CD4-positive, alpha-beta T cell treated with Interleukin-2 at 100 ng/mL for 4 hours (primary cell): ENCODE measurements at regions not wholly inside any gene's neighbourhood (a gene's known extent, or its start where the extent isn't known, plus 50 kb on each side); places are given as distances from the start of the nearest gene placed in this dataset.
"Not testable (repeated sequence)": the region's sequence is repeated elsewhere in the genome, so short reads cannot be mapped to it uniquely, and the experiment has no call there.

ENCODE experiments used
- DNase-seq: peaks from one replicate; pipeline ENCODE4 v3.0.0-alpha.2; 2020; ENCODE audit warnings: low spot score

DNA sequence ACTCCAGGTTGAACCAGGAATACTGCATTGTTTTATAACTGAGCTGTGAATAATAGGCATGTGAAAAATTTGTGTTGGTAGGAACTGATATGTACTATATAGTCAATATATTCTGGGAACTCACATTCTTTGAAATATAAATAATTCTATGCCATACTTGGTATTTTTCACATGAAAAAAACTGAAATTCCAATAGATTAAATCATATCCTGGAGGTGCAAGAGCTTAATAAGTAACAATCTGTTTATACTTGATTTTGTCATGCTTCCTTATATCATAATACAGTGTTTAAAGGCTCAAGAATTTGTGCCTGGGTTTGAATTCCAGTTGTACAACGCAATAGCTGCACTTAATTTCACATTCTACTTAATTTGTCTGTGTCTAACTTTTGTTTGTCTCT lies 387.0 kb downstream of the USP25 start:
- DNase-seq = no peak

DNA sequence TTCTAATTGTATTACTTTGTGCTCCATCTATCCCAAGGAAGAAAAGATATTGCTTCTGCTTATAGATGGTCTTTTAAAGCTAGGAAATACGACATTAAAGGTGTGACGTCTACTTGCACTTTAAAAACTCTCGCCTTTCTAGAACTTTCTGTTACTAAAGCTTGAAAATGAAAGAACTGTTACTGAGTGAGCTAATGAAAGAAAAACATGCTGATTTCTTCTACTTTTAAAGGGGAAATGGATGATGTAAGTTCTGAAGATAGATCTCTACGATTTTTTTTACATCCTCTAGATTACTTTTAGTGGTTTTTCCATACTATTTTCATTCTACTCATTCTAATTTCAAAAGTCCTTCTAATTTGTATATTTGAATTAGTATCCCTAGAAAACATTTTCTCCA lies 387.5 kb downstream of the USP25 start:
- no peak for DNase-seq

DNA sequence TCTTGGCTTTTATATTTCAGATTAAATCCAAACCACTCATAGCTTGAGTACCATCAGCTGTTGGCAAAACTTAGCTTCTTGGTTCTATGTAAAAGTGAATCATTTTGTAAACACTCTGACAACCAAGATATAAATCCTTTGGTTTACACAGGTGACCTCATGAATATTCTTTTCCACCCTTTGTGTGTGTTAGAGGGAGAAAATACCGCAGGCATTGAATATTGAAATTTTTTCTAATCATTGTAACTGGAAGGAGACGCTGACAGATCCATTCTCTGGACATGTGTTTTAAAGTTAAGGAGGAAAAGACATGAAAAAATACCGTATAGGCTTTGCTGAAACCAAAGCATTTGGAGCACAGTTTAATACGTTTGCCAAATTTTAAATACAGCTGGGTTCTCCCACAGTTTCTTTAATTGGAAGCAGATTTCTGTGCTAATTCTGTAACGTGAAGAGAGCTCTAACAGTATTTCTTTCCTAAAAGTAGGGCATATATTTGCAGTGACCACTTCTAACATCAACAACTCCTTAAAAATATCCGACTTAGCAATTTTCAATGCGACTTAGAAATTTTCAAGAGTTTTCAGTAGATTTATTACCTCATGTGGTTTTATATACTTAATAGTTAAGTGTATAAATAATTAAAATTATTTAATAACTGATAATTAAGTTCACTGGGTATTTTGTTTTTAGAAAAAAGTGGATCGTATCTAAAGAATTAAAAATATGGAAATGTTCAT lies 388.2 kb downstream of the USP25 start:
- DNase-seq = no peak

DNA sequence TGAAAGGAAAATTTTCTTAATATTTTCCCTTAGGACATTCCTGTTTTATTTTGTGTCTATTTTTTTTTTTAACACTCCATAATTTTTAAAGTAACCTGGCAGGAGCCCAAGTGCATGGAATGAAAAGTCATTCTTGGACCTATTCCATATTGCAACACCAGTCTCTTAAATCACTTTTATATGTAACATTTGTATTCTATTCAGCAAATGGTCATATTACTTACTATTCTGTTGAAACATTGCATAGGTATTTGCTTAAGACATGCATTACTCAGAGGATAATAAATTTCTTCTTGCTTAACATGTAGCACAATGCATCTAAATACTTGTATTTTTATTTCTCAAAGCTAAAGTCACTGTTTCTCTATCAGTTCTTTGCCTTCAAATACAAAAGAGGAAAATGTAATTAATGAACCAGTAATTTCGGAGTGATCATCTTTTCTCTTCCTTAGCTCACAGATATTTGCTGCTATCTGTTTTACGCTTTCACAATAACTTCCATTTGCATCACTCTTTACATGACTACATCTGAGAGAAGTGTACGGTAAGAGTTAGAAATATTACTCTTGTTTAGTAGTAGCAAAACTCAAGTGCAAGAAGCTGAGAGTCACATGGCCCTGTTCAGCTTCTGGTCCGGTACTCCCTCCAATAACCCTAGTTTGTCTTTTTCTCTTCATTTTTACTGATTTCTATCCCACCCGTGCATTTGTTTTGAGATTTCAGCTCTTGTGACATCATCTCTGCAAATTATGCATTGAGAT lies 394.8 kb downstream of the USP25 start:
- DNase-seq = no peak

DNA sequence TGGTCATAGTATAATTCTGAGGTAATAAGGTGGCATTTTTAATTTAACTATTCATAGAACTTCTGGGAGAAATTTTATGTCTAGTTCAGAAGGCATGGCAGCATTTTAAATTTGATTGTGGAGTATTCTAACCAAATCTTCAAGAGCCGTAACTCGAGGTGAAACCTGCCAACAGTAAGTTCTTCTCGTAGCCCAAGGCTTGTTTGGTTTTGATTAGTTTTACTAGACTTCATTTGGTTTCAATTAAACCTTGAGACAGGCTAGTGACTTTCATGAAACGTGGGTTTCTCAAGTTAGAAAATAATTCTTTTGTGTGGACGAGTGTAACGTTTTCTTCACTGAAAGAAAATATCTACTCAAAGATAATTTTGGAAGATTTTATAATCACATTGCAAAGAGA lies 395.5 kb downstream of the USP25 start:
- no peak for DNase-seq

DNA sequence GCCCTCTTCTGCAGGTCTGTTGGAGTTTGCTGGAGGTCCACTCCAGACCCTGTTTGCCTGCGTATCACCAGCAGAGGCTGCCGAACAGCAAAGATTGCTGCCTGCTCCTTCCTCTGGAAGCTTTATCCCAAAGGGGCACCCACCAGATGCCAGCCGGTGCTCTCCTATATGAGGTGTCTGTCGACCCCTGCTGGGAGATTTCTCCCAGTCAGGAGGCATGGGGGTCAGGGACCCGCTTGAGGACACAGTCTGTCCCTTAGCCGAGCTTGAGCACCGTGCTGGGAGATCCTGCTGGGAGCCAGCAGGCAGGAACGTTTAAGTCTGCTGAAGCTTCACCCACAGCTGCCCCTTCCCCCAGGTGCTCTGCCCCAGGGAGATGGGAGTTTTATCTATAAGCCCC lies 402.7 kb downstream of the USP25 start:
- DNase-seq = not testable (repeated sequence)

DNA sequence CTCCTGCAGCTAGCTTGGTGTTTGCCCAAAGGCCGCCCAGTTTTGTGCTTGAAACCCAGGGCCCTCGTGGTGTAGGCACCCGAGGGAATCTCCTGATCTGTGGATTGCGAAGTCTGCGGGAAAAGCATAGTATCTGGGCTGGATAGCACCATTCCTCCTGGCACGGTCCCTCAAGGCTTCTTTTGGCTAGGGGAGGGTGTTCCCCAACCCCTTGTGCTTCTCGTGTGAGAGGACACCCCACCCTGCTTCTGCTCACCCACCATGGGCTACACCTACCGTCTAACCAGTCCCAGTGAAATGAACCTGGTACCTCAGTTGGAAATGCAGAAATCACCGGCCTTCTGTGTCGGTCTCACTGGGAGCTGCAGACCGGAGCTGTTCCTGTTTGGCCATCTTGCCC lies 403.5 kb downstream of the USP25 start:
- no peak for DNase-seq

DNA sequence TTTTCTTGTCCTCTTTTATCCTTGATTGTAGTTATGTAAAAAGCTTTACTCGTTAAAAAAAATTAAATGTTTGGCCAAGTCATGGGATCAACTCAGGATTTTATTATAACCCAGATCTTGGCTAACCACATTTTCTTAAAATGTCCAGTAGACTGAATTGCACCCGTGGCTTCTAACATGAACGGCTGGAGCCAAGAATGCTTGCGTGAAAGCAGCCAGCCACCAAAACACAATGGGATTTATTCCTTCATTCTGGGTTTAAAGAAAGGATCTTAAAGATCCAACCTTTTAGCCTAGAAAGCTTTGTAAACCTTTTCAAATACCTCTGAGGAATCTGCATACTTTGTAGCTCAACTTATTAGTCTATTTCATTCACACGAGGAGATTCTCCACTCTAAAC lies 404.4 kb downstream of the USP25 start:
- DNase-seq = no peak

DNA sequence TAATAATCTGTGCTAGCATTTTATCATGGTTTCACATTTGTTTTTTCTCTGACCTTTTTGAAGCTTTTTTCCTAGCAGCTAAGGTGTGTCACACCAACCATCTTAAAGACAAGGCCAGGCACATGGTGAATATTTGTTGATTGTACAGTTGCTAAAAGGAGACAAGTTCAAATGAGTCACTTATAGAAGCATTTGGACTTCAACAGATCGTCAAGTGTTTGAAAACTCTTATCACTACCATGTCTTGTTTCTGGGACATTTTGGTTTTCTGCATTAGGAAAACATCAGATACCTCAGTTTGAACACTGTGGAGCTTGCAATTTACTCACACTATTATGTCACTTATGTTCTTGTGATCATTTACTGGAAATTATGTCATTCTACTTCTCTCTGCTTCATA lies 407.3 kb downstream of the USP25 start:
- DNase-seq = no peak

DNA sequence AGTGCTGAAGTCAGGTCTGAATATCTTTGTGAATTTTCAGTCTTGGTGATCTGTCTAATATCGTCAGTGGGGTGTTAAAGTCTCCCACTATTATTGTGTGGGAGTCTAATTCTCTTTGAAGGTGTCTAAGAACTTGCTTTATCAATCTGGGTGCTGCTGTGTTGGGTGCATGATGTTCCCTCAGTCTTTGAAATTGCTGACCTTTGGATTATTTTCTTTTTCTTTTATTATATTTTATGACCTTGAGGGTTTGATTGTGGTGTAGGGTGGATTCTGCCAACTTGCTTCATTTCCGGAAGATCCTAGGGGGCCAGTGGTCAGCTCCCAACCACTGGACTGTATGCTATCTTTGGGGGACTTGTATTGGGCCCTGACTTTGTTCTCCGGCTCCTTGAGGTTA lies 415.3 kb downstream of the USP25 start:
- no peak for DNase-seq

DNA sequence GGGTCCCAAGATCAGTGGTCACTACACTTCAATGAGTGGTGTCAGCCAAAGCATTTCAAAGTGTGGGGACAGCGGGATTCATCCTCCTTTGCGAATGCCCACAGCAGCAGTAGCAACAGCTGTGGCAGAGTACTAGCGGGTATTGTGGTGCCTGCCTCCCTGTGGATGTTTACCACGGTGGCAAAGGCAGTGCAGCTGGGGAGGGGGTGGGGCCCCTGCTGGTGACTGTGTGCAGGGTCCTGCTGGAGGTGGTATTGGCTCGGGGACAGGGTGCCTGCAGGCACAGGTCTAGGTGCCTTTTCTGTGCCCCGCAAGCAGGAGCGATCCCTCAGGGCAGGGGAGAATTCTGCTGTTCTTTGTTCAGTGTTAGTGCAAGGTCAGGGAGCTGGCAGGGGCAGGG lies 415.7 kb downstream of the USP25 start:
- no peak for DNase-seq

DNA sequence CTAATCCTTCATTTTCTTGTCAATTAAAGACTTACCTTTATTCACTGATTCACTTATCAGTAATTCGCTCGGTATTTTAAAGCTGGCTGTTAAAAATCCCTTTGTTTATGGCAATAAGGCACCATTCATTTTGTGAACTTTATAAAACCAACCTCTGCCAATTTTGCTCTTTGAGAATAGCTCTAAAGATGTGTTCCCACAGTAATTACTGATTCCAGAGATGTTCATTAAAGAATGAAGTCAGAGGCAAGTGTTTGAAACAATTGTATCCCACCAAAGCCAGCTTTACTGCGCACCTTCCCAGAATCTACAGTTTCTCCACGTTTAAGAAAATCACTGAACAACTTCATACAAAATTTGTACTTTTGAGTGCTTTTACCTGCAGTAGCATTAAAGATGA lies 424.5 kb downstream of the USP25 start:
- no peak for DNase-seq

DNA sequence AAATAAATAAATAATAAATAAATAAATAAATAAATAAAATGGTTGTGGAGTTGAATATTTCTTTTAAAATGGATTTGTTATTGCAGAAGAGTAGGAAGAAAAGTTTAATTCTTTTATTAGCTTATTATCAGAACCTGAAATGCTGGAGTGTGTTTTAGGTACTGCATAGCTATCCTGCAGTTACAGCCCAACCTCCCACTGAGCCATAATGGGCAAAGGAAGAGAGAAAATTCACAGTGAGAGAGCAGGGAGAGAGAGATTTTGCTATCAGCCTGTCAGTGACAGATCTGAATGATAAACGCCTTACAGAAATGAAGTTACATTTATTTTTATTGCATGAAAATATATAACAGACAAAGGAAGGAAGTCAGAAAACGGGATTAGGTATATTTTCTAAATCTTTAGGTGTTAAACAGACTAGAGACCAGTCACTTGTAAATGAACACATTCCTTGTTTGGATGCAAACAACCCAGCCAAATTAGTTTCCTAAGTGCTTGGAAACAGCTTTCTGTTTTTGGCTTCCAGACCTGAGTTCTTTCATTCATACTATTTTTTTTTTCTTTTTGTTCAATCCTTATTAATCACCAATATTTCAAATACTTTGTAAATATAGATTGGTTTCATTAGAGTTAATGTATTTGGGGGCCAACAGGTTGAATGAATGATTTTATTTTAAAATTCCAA lies 425.3 kb downstream of the USP25 start:
- DNase-seq = no peak

DNA sequence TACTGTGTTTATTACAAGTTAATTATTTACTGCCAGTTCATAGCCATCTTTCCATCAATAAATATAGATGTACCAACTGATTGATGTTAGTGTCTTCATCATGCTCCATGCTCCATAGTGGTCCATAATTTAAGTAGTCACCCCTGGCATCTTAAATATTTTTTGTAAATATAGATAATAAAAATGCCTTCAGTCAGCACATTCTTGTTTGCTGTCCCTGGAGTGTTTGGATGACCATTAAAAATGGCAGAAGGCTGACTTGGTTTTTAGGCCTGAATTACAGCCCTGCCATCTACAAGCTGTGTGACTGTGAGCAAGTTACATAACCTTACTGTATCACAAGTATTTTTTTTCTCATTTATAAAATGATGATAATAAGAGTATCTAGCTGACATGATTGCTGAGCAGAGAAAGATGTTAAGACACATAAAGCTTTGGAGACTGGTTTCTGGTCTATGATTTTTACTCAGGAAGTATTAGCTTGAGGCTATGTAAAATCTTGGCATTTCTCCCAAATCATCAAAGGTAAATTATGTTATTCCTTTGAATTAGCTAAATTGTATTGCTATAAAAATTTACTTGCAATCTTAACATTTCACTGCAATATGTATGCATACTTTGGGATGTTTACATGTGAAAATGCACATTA lies 427.2 kb downstream of the USP25 start:
- DNase-seq = no peak

DNA sequence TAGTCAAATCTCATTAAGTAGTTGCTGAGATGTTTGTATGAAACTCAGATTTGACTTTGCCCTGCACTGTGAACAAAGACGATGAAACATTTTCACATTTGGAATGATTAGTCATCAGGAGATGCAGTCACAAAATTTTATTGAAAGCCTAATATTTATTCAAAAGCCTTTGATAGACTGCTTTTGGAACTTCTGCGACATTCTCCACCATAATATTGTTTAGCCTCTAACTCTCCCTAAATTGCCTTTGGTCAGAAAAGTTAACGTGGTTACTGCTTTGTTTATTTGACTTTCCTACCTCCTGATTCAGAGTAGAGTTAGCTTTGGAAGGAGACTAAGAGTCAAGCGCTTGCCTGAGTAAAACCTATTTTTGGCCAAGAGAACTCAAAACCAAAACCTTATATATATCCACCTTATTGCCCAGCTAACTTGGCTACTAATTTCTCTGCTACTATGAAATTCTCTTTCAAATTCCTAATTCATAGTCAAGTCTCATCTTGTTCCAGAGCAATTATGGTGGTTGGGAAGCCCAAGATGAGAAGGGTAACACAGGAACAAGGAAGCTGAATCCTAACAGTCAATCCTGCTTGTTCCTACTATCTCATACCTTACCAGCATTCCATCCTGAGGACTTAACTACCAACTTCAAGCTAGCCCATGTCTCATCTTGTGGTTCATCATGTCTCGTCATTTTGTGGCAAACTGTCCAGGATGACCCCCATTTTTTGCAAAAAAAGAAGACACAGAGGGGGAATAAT lies 429.6 kb downstream of the USP25 start:
- no peak for DNase-seq

DNA sequence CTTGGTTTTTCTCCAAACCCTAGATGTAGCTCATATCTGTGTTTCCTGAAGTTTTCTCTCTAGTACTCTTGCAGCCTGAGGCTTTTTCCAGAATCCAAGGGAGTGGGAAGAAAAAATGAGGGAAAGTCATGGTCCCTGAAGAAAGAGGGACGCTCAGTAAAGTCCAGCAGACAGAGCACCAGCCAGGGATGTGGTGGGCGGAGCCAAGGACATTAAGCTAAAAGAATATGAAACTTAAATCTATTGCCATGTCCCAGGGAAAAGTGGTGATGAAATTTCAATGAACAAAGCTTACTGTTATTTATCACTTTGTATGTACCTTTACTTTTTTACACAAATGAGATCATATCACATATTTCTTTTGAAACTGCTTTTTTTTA lies 430.2 kb downstream of the USP25 start:
- no peak for DNase-seq

DNA sequence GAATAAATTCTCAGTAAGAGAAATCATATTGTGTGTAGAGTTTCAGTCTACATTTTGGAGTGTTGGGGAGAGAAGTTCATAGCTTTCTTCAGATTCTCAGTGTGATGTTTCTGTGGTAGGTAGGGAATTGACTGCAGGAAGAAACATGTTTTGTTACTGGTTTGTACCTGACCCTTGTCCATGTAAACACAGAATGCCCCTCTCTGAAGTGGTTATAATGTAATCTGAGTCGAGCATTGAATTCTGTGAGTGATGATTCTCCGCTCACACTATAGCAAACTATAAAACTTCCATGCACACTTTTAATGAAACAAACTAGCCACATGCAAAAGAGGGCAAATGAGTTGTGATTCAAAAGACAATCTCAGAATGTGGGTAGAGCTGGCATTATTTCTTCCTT lies 433.2 kb downstream of the USP25 start:
- no peak for DNase-seq

DNA sequence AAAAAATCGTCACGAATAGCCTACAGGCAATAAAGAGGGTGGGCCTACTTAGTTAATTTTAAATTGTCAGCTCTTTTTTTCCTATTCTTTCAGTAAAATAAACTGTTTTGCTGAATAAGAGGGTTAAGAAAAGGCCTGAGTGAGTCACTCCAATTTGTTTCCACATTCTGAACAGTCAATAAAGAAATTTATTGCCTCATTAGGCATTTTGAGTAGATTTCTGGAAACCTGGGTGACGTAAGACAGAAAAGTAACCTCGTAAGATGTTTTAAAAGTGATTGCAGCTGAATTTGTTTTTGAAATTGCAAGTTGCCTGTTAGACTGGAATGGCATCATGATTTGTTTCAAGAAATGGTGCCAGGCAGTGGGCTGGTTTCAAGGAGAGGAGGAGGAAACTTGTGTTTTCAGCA lies 439.3 kb downstream of the USP25 start:
- no peak for DNase-seq

DNA sequence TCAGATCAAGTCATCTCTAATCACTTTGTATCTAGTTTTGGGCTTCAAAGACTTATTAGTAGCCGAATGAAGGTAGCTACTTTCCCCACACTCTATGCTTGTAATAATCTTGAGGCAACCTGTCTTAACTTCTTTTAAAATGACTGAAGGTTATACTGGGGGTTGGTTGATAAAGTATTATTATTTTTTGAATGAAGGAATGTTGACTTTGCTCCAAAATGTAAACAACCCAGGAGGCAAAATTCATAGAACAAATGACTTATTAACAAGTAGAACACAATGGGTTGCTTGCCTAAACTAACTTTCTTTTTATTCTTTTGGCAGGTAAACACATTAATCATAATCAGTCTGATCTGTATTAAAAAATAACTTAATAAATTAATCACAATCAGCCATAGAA lies 440.0 kb downstream of the USP25 start:
- no peak for DNase-seq

DNA sequence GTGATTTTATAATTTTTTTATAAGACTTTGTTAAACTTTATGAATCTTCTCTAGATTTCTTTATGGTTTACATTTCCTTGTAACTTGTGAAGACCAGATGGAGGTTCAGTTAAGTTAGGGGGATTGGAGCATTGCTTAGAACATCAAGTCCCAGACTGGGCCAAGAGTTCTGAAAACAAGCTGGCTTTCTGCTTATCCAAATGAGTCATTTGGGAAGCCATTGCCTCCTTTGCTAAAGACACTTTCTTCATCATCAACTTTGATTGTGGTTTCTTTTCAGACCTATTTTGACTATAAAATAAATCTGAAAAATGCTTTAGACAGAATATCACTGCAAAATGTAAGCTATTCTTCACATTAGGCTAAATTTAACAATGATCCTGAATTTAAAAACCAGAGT lies 446.8 kb downstream of the USP25 start:
- DNase-seq = no peak

DNA sequence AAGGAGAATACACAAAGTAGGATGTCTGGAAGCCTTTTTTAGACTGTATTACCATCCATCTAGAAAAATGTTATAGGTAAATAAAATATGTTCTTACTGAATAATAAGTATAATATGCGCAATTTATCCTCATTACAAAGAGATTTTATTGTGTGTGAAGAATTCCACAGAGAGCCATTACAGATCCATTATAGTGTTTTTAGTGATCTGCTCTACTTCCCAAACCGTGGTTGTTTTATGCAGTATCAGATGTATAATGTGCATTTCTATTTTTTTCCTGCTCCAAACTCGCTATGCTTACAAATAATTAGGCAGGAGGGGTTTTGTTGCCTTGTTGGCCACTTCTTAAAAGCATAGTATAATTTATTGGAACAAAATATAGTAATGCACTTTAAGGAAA lies 447.8 kb downstream of the USP25 start:
- DNase-seq = no peak

DNA sequence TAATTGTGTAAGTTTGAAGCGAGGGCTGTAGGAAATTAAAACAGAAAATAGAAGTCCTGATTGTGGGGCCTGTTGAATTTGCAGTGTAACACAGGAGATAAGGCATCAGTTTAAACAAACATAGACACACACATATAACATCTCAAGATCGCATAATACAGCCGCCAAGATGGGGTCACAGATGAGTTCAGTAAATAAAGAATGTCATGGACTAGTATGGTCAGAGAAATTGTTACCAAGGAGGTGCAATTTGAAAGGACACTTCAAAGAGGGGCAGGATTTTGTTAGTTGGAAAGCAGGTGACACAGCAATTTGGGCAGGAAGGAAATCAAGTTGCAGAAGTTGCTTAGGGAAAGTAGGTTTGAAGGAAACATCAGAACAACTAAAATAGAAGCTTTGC lies 450.0 kb downstream of the USP25 start:
- no peak for DNase-seq
